Astrocyte (in vitro differentiated cells and primary cell): ENCODE measurements at regions not wholly inside any gene's neighbourhood (a gene's known extent, or its start where the extent isn't known, plus 50 kb on each side); places are given as distances from the start of the nearest gene placed in this dataset.

Experiments used
- DNase-seq: peaks from one replicate; pipeline ENCODE4 v3.0.0-alpha.2; 2010; ENCODE audit warnings: low read depth
- FAIRE-seq: peaks from 2 replicates; lab custom pipeline; 2011; peaks lifted over from hg19 to GRCh38; lab: Jason Lieb, UNC
- H2AFZ ChIP-seq: 2 replicates; pipeline ENCODE4 v1.6.0; 2012; ENCODE audit warnings: low read depth, low read length, inconsistent platforms
- H3K27ac ChIP-seq: 2 replicates; pipeline ENCODE4 v1.5.1; 2011; ENCODE audit warnings: low read depth, low read length, inconsistent platforms
- H3K27me3 ChIP-seq: 2 replicates; pipeline ENCODE4 v1.6.0; 2011; ENCODE audit warnings: low read length, inconsistent platforms; ENCODE audit not compliant: insufficient read depth
- H3K36me3 ChIP-seq: 2 replicates; pipeline ENCODE4 v1.5.1; 2011; ENCODE audit warnings: low read length, inconsistent platforms; ENCODE audit not compliant: insufficient read depth
- H3K4me1 ChIP-seq: 2 replicates; pipeline ENCODE4 v1.5.1; 2011; ENCODE audit warnings: low read length, inconsistent platforms; ENCODE audit not compliant: insufficient read depth
- H3K4me2 ChIP-seq: 2 replicates; pipeline ENCODE4 v1.6.0; 2012; ENCODE audit warnings: low read length, inconsistent platforms
- H3K4me3 ChIP-seq: 2 replicates; pipeline ENCODE4 v1.5.1; 2011; ENCODE audit warnings: low read depth, mild to moderate bottlenecking, low read length, inconsistent platforms; ENCODE audit not compliant: insufficient read depth
- H3K79me2 ChIP-seq: 2 replicates; pipeline ENCODE4 v1.6.0; 2012; ENCODE audit warnings: mild to moderate bottlenecking, low read length, inconsistent platforms; ENCODE audit not compliant: insufficient read depth
- H3K9ac ChIP-seq: 2 replicates; pipeline ENCODE4 v1.6.0; 2012; ENCODE audit warnings: mild to moderate bottlenecking, low read length, inconsistent platforms
- H3K9me3 ChIP-seq: 2 replicates; pipeline ENCODE4 v1.5.1; 2012; ENCODE audit warnings: low read depth, mild to moderate bottlenecking, low read length, inconsistent platforms; ENCODE audit not compliant: insufficient read depth
- H4K20me1 ChIP-seq: 2 replicates; pipeline ENCODE4 v1.6.0; 2012; ENCODE audit warnings: low read length, inconsistent platforms; ENCODE audit not compliant: insufficient read depth
- H3K27ac Mint-ChIP-seq: one replicate; pipeline ENCODE4 v1.8.0; 2021; ENCODE audit warnings: mild to moderate bottlenecking, mixed read lengths; ENCODE audit not compliant: unreplicated experiment
- H3K27me3 Mint-ChIP-seq: one replicate; pipeline ENCODE4 v1.8.0; 2021; ENCODE audit warnings: low read depth, mixed read lengths; ENCODE audit not compliant: unreplicated experiment
- H3K36me3 Mint-ChIP-seq: one replicate; pipeline ENCODE4 v1.8.0; 2021; ENCODE audit warnings: low read depth, mixed read lengths; ENCODE audit not compliant: unreplicated experiment
- H3K4me1 Mint-ChIP-seq: one replicate; pipeline ENCODE4 v1.8.0; 2021; ENCODE audit warnings: low read depth, mixed read lengths; ENCODE audit not compliant: unreplicated experiment
- H3K4me3 Mint-ChIP-seq: one replicate; pipeline ENCODE4 v1.8.0; 2021; ENCODE audit warnings: mild to moderate bottlenecking, moderate library complexity, mixed read lengths; ENCODE audit not compliant: unreplicated experiment
- H3K9me3 Mint-ChIP-seq: one replicate; pipeline ENCODE4 v1.8.0; 2021; ENCODE audit warnings: mild to moderate bottlenecking, mixed read lengths; ENCODE audit not compliant: unreplicated experiment
- EZH2 ChIP-seq: IDR thresholded peaks from 2 replicates; pipeline ENCODE4 v1.6.1; 2012; ENCODE audit warnings: mild to moderate bottlenecking, low read length, inconsistent platforms; ENCODE audit not compliant: insufficient read depth
- TF ChIP-seq, protein P1 (sequence below): IDR thresholded peaks from 2 replicates; pipeline ENCODE4 v1.5.1; 2011; ENCODE audit warnings: low read depth, mild to moderate bottlenecking, inconsistent platforms, low read length, moderate library complexity; ENCODE audit not compliant: insufficient read depth

DNA sequence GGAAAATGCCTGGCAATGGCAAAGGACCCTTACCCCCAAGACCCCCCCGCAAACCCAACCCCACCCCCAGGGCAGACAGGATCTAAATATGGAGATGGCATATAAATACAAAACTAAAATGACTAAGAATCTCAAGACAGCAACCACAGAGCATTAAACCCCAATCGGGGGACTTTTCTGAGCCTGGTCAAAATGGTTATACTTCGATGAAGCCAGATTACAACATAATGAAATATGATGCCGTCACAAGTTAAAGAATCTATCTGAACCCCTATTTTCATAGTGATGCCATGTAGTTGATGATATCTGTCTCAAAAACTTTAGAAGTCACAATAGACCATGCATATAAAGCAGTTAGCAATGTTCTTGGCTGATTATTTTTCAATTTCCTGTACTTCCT is 223.6 kb downstream of the CGGBP1 start:
- H3K4me2 ChIP-seq, result no peak overlapping the region
- no peaks in the 10 kb centered on the region for H4K20me1 ChIP-seq
- H3K27me3 Mint-ChIP-seq, result no peaks in the 10 kb centered on the region
- no peak overlapping the region for H3K4me3 ChIP-seq
- no peaks in the 10 kb centered on the region for H3K27me3 ChIP-seq
- TF ChIP-seq EZH2, result no peak
- TF ChIP-seq, protein P1, sequence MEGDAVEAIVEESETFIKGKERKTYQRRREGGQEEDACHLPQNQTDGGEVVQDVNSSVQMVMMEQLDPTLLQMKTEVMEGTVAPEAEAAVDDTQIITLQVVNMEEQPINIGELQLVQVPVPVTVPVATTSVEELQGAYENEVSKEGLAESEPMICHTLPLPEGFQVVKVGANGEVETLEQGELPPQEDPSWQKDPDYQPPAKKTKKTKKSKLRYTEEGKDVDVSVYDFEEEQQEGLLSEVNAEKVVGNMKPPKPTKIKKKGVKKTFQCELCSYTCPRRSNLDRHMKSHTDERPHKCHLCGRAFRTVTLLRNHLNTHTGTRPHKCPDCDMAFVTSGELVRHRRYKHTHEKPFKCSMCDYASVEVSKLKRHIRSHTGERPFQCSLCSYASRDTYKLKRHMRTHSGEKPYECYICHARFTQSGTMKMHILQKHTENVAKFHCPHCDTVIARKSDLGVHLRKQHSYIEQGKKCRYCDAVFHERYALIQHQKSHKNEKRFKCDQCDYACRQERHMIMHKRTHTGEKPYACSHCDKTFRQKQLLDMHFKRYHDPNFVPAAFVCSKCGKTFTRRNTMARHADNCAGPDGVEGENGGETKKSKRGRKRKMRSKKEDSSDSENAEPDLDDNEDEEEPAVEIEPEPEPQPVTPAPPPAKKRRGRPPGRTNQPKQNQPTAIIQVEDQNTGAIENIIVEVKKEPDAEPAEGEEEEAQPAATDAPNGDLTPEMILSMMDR, result no peak
- no peak overlapping the region for H3K27ac Mint-ChIP-seq
- H3K4me1 Mint-ChIP-seq, result no peaks in the 10 kb centered on the region
- DNase-seq (no peak), FAIRE-seq (no peak)
- no peak overlapping the region for H3K9ac ChIP-seq
- H2AFZ ChIP-seq, result no peak overlapping the region
- H3K36me3 ChIP-seq, result no peaks in the 10 kb centered on the region
- no peaks in the 10 kb centered on the region for H3K36me3 Mint-ChIP-seq
- H3K9me3 Mint-ChIP-seq, result no peaks in the 10 kb centered on the region
- no peak overlapping the region for H3K27ac ChIP-seq
- H3K9me3 ChIP-seq, result peaks cover 3% of the 10 kb centered on the region
- H3K4me3 Mint-ChIP-seq, result no peak overlapping the region
- H3K79me2 ChIP-seq, result no peaks in the 10 kb centered on the region
- no peaks in the 10 kb centered on the region for H3K4me1 ChIP-seq

GRCh38 chr3:87834327-87834726 is 224.5 kb downstream of the CGGBP1 start:
- Histone ChIP-seq H3K4me3 (no peak overlapping the region), H3K36me3 (no peaks in the 10 kb centered on the region), H3K79me2 (no peaks in the 10 kb centered on the region), H3K27ac (no peak overlapping the region), H4K20me1 (no peaks in the 10 kb centered on the region), H3K4me2 (no peak overlapping the region), H3K4me1 (no peaks in the 10 kb centered on the region), H3K9me3 (peaks cover 3% of the 10 kb centered on the region), H2AFZ (no peak overlapping the region), H3K9ac (no peak overlapping the region), H3K27me3 (no peaks in the 10 kb centered on the region)
- no peaks in the 10 kb centered on the region for H3K4me1 Mint-ChIP-seq
- no peak overlapping the region for H3K27ac Mint-ChIP-seq
- DNase-seq (no peak), FAIRE-seq (no peak)
- TF ChIP-seq, protein P1, result no peak
- no peak for TF ChIP-seq EZH2
- H3K4me3 Mint-ChIP-seq, result no peak overlapping the region
- no peaks in the 10 kb centered on the region for H3K9me3 Mint-ChIP-seq
- H3K27me3 Mint-ChIP-seq, result no peaks in the 10 kb centered on the region
- no peaks in the 10 kb centered on the region for H3K36me3 Mint-ChIP-seq

GRCh38 chr3:87833039-87833377 is 225.8 kb downstream of the CGGBP1 start:
- no peak overlapping the region for H2AFZ ChIP-seq
- Mint-ChIP-seq H3K9me3 (no peaks in the 10 kb centered on the region), H3K27me3 (no peaks in the 10 kb centered on the region), H3K36me3 (no peaks in the 10 kb centered on the region), H3K4me3 (no peak overlapping the region), H3K4me1 (no peaks in the 10 kb centered on the region), H3K27ac (no peak overlapping the region)
- no peak overlapping the region for H3K9ac ChIP-seq
- DNase-seq (no peak), FAIRE-seq (no peak)
- no peak overlapping the region for H3K4me3 ChIP-seq
- H3K27ac ChIP-seq, result no peak overlapping the region
- no peaks in the 10 kb centered on the region for H3K79me2 ChIP-seq
- H3K36me3 ChIP-seq, result no peaks in the 10 kb centered on the region
- H4K20me1 ChIP-seq, result no peaks in the 10 kb centered on the region
- no peak overlapping the region for H3K4me2 ChIP-seq
- H3K4me1 ChIP-seq, result no peaks in the 10 kb centered on the region
- peaks cover 3% of the 10 kb centered on the region for H3K9me3 ChIP-seq
- H3K27me3 ChIP-seq, result no peaks in the 10 kb centered on the region
- TF ChIP-seq EZH2, result no peak
- TF ChIP-seq, protein P1, result no peak
